OCI-LY3 (cell line): ENCODE measurements at regions not wholly inside any gene's neighbourhood (a gene's known extent, or its start where the extent isn't known, plus 50 kb on each side); places are given as distances from the start of the nearest gene placed in this dataset.

Experiments used
- EZH2phosphoT487 ChIP-seq: fragments of 200-600 bp; shearing (Covaris generic); IDR thresholded peaks from 2 replicates; pipeline ENCODE4 v1.6.1; 2018; ENCODE audit warnings: antibody characterized with exemption, mixed run types, low read depth
- TF ChIP-seq, protein P1 (sequence below): fragments of 200-600, 300-600 bp; sonication (generic); IDR thresholded peaks from 2 replicates; pipeline ENCODE4 v1.5.1; 2014; ENCODE audit warnings: antibody characterized with exemption, low read length, low read depth

DNA sequence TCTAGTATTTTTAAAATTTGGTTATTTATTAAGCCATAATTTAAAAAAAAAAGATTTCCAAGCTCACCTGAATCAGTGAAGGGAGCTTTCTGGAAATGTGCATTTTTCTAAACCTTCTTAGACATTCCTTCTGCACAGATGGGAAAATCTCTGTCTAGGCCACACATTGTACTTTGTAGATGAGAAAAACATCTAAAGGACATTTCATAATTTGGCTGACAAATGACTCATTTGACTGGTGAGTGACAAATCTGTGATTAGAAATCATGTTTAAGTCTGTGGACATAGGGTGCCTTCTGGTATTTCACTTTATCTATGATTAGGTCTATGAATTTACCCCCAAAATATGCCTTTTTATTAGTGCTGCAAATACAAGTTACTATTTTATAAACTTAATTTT is 1044.9 kb upstream of the FLRT2 start:
- TF ChIP-seq, protein P1, sequence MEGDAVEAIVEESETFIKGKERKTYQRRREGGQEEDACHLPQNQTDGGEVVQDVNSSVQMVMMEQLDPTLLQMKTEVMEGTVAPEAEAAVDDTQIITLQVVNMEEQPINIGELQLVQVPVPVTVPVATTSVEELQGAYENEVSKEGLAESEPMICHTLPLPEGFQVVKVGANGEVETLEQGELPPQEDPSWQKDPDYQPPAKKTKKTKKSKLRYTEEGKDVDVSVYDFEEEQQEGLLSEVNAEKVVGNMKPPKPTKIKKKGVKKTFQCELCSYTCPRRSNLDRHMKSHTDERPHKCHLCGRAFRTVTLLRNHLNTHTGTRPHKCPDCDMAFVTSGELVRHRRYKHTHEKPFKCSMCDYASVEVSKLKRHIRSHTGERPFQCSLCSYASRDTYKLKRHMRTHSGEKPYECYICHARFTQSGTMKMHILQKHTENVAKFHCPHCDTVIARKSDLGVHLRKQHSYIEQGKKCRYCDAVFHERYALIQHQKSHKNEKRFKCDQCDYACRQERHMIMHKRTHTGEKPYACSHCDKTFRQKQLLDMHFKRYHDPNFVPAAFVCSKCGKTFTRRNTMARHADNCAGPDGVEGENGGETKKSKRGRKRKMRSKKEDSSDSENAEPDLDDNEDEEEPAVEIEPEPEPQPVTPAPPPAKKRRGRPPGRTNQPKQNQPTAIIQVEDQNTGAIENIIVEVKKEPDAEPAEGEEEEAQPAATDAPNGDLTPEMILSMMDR = no peak
- TF ChIP-seq EZH2phosphoT487 = no peak
